Stimulated activated effector memory CD8-positive, alpha-beta T cell treated with anti-CD3 and anti-CD28 coated beads, Interleukin-12 subunit alpha, Interleukin-12 subunit beta, amount 100 ng/mL, for 72 hours (primary cell): ENCODE measurements at regions not wholly inside any gene's neighbourhood (a gene's known extent, or its start where the extent isn't known, plus 50 kb on each side); places are given as distances from the start of the nearest gene placed in this dataset.

ENCODE experiments used
- ATAC-seq: fragments of 150-1000 bp; cut with Tn5 transposase; 2 replicates; pipeline ENCODE4 v1.10.0; 2021
- DNase-seq, 2 donors: peaks; one replicate each; pipeline ENCODE4 v3.0.0; 2021 to 2022; ENCODE audit warnings: low spot score in 2 of 2
- H3K27ac Mint-ChIP-seq: one replicate; pipeline ENCODE4 v1.8.0; 2022; ENCODE audit warnings: mild to moderate bottlenecking, mixed read lengths
- H3K36me3 Mint-ChIP-seq: one replicate; pipeline ENCODE4 v1.8.0; 2022; ENCODE audit warnings: mild to moderate bottlenecking, mixed read lengths
- H3K4me1 Mint-ChIP-seq: one replicate; pipeline ENCODE4 v1.8.0; 2022; ENCODE audit warnings: mixed read lengths
- H3K4me3 Mint-ChIP-seq: one replicate; pipeline ENCODE4 v1.8.0; 2022; ENCODE audit warnings: mild to moderate bottlenecking, mixed read lengths
- H3K9me3 Mint-ChIP-seq: one replicate; pipeline ENCODE4 v1.8.0; 2022; ENCODE audit warnings: mixed read lengths

DNA sequence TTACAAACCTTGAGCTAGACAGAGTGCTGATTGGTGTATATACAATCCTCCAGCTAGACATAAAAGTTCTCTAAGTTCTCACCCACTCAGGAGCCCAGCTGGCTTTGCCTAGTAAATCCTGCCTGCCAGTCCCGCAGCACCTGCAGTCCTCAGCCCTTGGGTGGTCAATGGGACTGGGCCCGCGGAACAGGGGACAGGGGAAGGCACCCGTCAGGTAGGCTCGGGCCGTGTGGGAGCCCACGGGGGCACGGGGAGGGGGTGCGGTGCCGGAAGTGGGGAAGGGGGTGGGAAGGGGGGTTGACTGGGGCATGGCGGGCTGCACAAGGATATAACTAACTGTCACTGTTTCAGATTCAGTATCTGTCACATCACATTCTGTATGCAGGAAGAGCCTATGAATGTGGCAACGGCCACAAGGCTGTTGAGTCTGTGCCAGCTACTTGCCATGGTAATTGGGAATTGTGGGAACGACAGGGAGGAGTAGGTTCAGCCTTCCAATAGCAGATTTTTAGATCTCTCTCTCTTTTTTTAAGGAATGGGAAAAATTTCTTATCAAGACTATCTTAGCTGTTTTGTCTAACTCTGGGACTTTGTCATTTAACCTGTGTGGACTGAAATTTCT lies 205.1 kb upstream of the PLPP4 start:
- Mint-ChIP-seq H3K9me3 (peaks cover 7% of the 10 kb centered on the region), H3K36me3 (no peaks in the 10 kb centered on the region), H3K4me1 (no peaks in the 10 kb centered on the region), H3K4me3 (no peak overlapping the region), H3K27ac (no peak overlapping the region)
- DNase-seq, result no peak
- ATAC-seq, result no peak

DNA sequence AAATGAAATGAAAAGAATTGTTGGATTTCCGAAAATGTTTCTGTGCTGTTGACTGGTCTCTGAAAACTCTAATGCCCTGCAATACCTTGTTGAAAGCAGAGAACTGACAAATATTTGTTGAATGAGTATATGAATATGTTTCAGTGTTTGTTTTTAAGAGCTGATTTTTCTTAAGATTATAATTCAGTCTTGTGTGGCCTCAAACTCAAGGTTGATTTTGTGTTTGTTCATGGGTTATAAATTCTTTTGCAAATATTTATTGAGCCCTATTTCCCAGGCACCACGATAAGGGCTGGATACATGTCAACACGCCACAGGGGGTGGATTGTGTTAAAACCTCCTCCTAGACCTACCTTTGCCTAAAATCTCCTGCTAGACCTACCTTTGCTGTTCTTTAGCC lies 203.9 kb upstream of the PLPP4 start:
- peaks cover 6% of the 10 kb centered on the region for H3K9me3 Mint-ChIP-seq
- ATAC-seq (no peak), DNase-seq (no peak)
- no peaks in the 10 kb centered on the region for H3K4me1 Mint-ChIP-seq
- H3K27ac Mint-ChIP-seq, result no peak overlapping the region
- no peak overlapping the region for H3K4me3 Mint-ChIP-seq
- no peaks in the 10 kb centered on the region for H3K36me3 Mint-ChIP-seq

GRCh38 chr10:120260456-120260855 lies 196.6 kb upstream of the PLPP4 start:
- Mint-ChIP-seq H3K9me3 (peaks cover 5% of the 10 kb centered on the region), H3K4me3 (no peak overlapping the region), H3K36me3 (no peaks in the 10 kb centered on the region), H3K4me1 (no peaks in the 10 kb centered on the region), H3K27ac (no peak overlapping the region)
- ATAC-seq (no peak), DNase-seq (no peak)

GRCh38 chr10:120262857-120263547 lies 194.0 kb upstream of the PLPP4 start:
- Mint-ChIP-seq H3K36me3 (no peaks in the 10 kb centered on the region), H3K4me1 (no peaks in the 10 kb centered on the region), H3K9me3 (peaks cover 3% of the 10 kb centered on the region), H3K4me3 (no peak overlapping the region), H3K27ac (no peak overlapping the region)
- DNase-seq (no peak), ATAC-seq (no peak)

GRCh38 chr10:120266022-120266421 lies 191.0 kb upstream of the PLPP4 start:
- Mint-ChIP-seq H3K4me3 (no peak overlapping the region), H3K27ac (no peak overlapping the region), H3K4me1 (no peaks in the 10 kb centered on the region), H3K36me3 (no peaks in the 10 kb centered on the region), H3K9me3 (peaks cover 3% of the 10 kb centered on the region)
- no peak for ATAC-seq
- no peak for DNase-seq

DNA sequence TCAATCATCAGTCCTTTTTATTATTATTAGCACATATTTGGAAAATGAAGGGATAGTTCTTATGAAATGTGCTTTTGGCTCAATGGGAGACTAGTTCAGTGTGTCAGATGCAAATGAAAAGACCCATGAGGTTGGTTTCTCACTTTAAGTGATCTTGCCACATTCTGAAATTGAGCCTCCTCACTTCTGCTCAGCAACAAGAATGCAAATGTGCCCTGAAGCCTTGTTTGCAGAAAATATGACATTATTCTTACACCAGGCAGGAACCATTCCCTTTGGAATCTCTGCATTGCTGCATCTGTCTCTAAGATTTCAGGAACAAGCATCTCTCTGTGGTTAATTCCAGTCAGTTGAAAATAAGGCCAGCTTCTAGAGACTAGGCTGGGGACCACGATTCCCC lies 186.1 kb upstream of the PLPP4 start:
- Mint-ChIP-seq H3K9me3 (peaks cover 3% of the 10 kb centered on the region), H3K4me1 (no peaks in the 10 kb centered on the region), H3K27ac (no peak overlapping the region), H3K36me3 (no peaks in the 10 kb centered on the region), H3K4me3 (no peak overlapping the region)
- no peak for DNase-seq
- ATAC-seq, result no peak

DNA sequence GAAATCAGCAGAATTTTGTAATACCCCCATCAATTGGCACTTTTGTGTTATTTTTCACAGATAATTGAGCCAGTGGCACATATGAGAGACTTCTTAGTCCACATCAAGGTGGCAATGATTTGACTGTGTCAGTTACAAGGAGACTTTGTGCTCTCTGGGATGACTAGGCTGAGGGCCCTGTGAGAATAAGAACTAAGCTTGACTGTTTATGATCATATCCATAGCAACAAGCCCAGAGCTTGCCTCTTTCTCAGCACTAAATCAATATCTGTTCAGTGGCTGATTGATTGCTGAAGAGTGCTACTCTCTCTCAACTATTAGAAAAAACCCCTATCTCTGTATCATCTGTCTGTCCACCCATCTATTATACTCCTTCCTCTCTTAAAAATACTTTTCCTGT lies 185.3 kb upstream of the PLPP4 start:
- no peaks in the 10 kb centered on the region for H3K9me3 Mint-ChIP-seq
- no peak for DNase-seq
- no peaks in the 10 kb centered on the region for H3K36me3 Mint-ChIP-seq
- no peak for ATAC-seq
- no peaks in the 10 kb centered on the region for H3K4me1 Mint-ChIP-seq
- H3K27ac Mint-ChIP-seq, result no peak overlapping the region
- H3K4me3 Mint-ChIP-seq, result no peak overlapping the region

- Mint-ChIP-seq H3K9me3 (no peaks in the 10 kb centered on the region), H3K36me3 (no peaks in the 10 kb centered on the region), H3K4me3 (no peak overlapping the region), H3K4me1 (no peaks in the 10 kb centered on the region), H3K27ac (no peak overlapping the region)
- DNase-seq, result no peak
- ATAC-seq, result no peak
These were observed 184.7 kb upstream of the PLPP4 start for GRCh38 chr10:120272350-120272749.

GRCh38 chr10:120278069-120278468 lies 179.0 kb upstream of the PLPP4 start:
- Mint-ChIP-seq H3K4me1 (no peaks in the 10 kb centered on the region), H3K27ac (no peak overlapping the region), H3K36me3 (no peaks in the 10 kb centered on the region), H3K9me3 (no peaks in the 10 kb centered on the region), H3K4me3 (no peak overlapping the region)
- DNase-seq (no peak), ATAC-seq (no peak)

- no peaks in the 10 kb centered on the region for H3K36me3 Mint-ChIP-seq
- no peaks in the 10 kb centered on the region for H3K4me1 Mint-ChIP-seq
- H3K27ac Mint-ChIP-seq, result no peak overlapping the region
- DNase-seq (no peak), ATAC-seq (no peak)
- no peaks in the 10 kb centered on the region for H3K9me3 Mint-ChIP-seq
- H3K4me3 Mint-ChIP-seq, result no peak overlapping the region
These were observed 177.8 kb upstream of the PLPP4 start for GRCh38 chr10:120279196-120279595.

GRCh38 chr10:120282421-120282820 lies 174.6 kb upstream of the PLPP4 start:
- H3K4me3 Mint-ChIP-seq, result no peak overlapping the region
- no peak for ATAC-seq
- no peak overlapping the region for H3K27ac Mint-ChIP-seq
- H3K9me3 Mint-ChIP-seq, result no peaks in the 10 kb centered on the region
- no peaks in the 10 kb centered on the region for H3K36me3 Mint-ChIP-seq
- no peaks in the 10 kb centered on the region for H3K4me1 Mint-ChIP-seq
- DNase-seq, result no peak

DNA sequence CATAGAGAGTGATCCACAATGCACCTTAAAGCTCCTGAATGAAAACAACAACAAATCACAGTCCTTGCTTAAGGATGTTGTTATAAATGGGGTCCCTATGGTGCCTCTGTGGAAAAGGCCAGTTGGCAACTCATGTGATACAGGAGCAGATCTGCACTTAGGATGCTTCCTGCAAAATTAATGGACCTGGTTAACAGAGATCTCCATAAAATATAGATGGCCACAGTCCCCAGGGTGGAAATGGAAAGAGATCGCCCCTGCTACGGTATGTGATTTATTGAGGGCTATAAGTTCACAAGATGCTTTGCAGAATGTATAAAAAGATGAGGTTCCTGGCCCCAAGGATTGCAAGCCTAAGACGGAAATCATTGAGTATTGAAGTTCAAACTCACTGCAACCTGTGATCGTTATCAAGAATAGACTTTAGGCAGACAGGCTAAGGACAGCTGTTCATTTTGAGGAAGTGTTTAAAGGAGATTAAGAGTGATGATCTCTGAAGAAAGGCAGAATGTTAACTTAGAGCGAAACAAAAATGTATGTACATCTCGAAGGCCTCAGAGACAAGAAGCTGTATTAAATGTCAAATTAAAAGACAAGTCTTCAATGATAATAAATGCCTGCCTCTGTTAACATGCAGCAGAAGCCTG lies 174.1 kb upstream of the PLPP4 start:
- Mint-ChIP-seq H3K36me3 (no peaks in the 10 kb centered on the region), H3K4me1 (no peaks in the 10 kb centered on the region), H3K4me3 (no peak overlapping the region), H3K27ac (no peak overlapping the region), H3K9me3 (no peaks in the 10 kb centered on the region)
- DNase-seq (no peak), ATAC-seq (no peak)

GRCh38 chr10:120285408-120285807 lies 171.6 kb upstream of the PLPP4 start:
- H3K27ac Mint-ChIP-seq, result no peak overlapping the region
- no peak for DNase-seq

GRCh38 chr10:120286280-120286679 lies 170.7 kb upstream of the PLPP4 start:
- Mint-ChIP-seq H3K4me1 (no peaks in the 10 kb centered on the region), H3K27ac (no peak overlapping the region)

More at GRCh38 chr10:120285408-120285807, 171.6 kb upstream of the PLPP4 start:
- no peaks in the 10 kb centered on the region for H3K9me3 Mint-ChIP-seq
- H3K4me1 Mint-ChIP-seq, result no peaks in the 10 kb centered on the region
- H3K4me3 Mint-ChIP-seq, result no peak overlapping the region
- H3K36me3 Mint-ChIP-seq, result no peaks in the 10 kb centered on the region
- ATAC-seq, result no peak

DNA sequence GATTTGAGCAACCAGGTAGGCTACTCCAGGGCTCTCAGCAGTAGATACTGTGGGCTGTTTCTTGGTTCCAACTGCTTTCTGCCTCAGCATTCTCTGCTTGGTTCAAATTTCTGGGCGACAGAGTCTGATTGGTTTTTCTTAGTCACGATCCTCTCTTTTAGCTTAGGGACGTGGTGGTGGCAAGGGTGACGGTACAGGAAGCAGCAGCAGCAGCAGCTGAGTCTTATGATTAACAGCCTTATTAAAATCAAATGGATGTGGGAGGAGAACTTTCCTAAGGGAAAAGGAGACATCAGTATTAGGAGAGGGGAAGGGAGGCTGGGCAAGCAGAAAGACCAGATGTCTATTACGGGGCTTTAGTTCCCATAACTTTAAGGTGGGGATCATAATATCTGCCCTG lies 156.5 kb upstream of the PLPP4 start:
- H3K9me3 Mint-ChIP-seq, result no peaks in the 10 kb centered on the region
- H3K36me3 Mint-ChIP-seq, result no peaks in the 10 kb centered on the region
- H3K4me1 Mint-ChIP-seq, result no peaks in the 10 kb centered on the region
- ATAC-seq, result no peak
- H3K27ac Mint-ChIP-seq, result no peak overlapping the region
- no peak overlapping the region for H3K4me3 Mint-ChIP-seq
- no peak for DNase-seq

More at GRCh38 chr10:120286280-120286679, 170.7 kb upstream of the PLPP4 start:
- Mint-ChIP-seq H3K4me3 (no peak overlapping the region), H3K36me3 (no peaks in the 10 kb centered on the region), H3K9me3 (no peaks in the 10 kb centered on the region)
- ATAC-seq (peak; percentile 25), DNase-seq (no peak)

- no peak for ATAC-seq
- Mint-ChIP-seq H3K9me3 (no peaks in the 10 kb centered on the region), H3K27ac (no peak overlapping the region), H3K36me3 (no peaks in the 10 kb centered on the region), H3K4me3 (no peak overlapping the region), H3K4me1 (no peaks in the 10 kb centered on the region)
- no peak for DNase-seq
These were observed 148.4 kb upstream of the PLPP4 start for GRCh38 chr10:120308589-120308988.
